AG04450 (cell line): ENCODE measurements at regions not wholly inside any gene's neighbourhood (a gene's known extent, or its start where the extent isn't known, plus 50 kb on each side); places are given as distances from the start of the nearest gene placed in this dataset.

Experiments
- CTCF ChIA-PET: fragments of 300-600, 350-600 bp; formaldehyde crosslinking; extraction: SDS; loops from one replicate; lab custom pipeline; 2022; ENCODE audit warnings: antibody characterized with exemption, inconsistent platforms; lab: Charles Lee
- POLR2A ChIA-PET: fragments of 350-600 bp; formaldehyde crosslinking; extraction: SDS; loops from one replicate; lab custom pipeline; 2021; ENCODE audit warnings: antibody characterized with exemption, inconsistent platforms; lab: Yijun Ruan, JAX
- DNase-seq: peaks from one replicate; pipeline ENCODE4 v3.0.0-alpha.2; 2011; ENCODE audit warnings: low read depth, low spot score
- H3K27ac ChIP-seq: one replicate; pipeline ENCODE4 v1.5.1; 2012; ENCODE audit warnings: low read depth, low read length, control low read depth
- H3K27me3 ChIP-seq: one replicate; pipeline ENCODE4 v1.6.0; 2012; ENCODE audit warnings: low read length; ENCODE audit not compliant: control insufficient read depth, insufficient read depth
- H3K4me3 ChIP-seq: 2 replicates; pipeline ENCODE4 v1.5.1; 2011; ENCODE audit warnings: mild to moderate bottlenecking, low read depth, low read length, control low read depth
- H3K9me3 ChIP-seq: 2 replicates; pipeline ENCODE4 v1.5.1; 2012; ENCODE audit warnings: low read length; ENCODE audit not compliant: control insufficient read depth, insufficient read depth
- CTCF ChIP-seq: IDR thresholded peaks from 2 replicates; pipeline ENCODE4 v1.5.1; 2011; ENCODE audit warnings: low read depth, low read length, control low read depth, inconsistent platforms

DNA sequence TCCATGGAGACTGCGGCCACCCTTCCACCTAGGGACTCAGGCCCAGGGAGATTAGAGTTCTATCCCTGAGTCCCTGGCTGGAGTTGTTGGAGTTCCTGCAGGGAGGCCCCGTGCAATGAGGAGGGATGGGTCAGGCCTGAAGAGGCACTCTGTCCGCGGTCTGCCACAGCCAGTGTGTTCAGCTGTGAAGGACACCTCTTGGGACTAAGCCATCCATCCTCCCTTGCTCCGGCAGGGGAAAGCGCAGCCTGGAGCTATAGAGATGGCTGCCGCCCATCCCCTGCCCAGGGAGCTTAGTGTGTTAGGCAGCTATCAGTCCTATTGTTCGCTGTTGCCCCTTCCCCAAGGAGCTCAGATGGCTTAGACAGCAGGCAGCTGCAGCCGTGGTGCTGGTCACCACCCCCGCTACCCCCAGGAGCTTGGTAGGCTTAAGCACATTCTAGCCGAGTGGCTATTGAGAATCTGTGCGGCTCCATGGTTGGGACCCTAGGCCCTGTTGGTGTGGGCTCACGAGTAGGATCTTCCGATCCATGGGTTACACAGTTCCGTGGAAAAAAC is 141.3 kb downstream of the CYB561 start:
- TF ChIP-seq CTCF, result no peak
- Histone ChIP-seq H3K4me3 (no peak overlapping the region), H3K9me3 (peaks cover 11% of the 10 kb centered on the region), H3K27ac (no peak overlapping the region), H3K27me3 (no peaks in the 10 kb centered on the region)
- POLR2A ChIA-PET, result no interaction called here
- CTCF ChIA-PET, result no interaction called here
- no peak for DNase-seq

DNA sequence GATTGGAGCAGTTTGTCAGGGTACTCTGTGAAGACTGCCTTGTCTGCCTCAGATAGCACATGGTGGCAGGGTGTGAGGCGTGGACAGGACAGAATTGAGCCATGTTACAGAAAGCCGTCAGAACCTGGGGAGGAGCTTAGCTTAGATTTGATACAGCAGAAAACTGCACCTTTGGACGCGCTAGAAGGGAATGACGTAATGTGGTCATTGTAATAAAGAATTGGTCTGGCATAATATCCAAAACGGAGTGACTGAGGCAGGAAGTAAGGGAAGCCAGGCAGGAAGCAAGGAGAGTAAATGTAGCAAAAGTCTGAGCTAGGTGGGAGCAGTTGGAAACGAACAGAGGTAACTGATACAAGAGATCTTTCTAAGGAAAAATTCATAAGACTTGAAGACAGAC is 140.2 kb downstream of the CYB561 start:
- Histone ChIP-seq H3K27ac (no peak overlapping the region), H3K4me3 (no peak overlapping the region), H3K27me3 (no peaks in the 10 kb centered on the region), H3K9me3 (peaks cover 11% of the 10 kb centered on the region)
- POLR2A ChIA-PET, result no interaction called here
- DNase-seq, result no peak
- CTCF ChIA-PET, result no interaction called here
- TF ChIP-seq CTCF, result no peak

DNA sequence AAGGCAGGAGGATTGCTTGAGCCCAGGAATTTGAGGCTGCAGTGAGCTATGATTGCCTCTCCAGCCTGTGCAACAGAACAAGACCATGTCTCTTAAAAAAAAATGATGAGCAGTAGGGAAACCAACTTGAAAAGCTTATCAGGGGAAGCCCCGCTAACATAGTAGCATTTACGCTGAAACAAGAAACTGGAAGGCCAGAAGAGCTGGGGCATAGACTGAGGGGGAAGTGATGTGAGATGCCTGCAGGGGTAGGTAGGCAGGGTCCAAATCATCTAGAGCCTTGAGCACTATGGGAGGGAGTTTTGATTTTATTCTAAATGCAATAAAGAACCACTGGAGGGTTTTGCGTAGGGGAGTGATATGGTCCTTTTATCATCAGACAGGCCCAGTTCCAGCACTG is 139.3 kb downstream of the CYB561 start:
- Histone ChIP-seq H3K27ac (no peak overlapping the region), H3K9me3 (peaks cover 11% of the 10 kb centered on the region), H3K4me3 (no peak overlapping the region), H3K27me3 (no peaks in the 10 kb centered on the region)
- ChIA-PET CTCF (no interaction called here), POLR2A (no interaction called here)
- no peak for TF ChIP-seq CTCF
- DNase-seq, result no peak

GRCh38 chr17:63308272-63308671 is 137.8 kb downstream of the CYB561 start:
- no peak for TF ChIP-seq CTCF
- Histone ChIP-seq H3K4me3 (no peak overlapping the region), H3K27me3 (no peaks in the 10 kb centered on the region), H3K27ac (no peak overlapping the region), H3K9me3 (peaks cover 6% of the 10 kb centered on the region; the same call in 1 of the 2 replicates)
- no peak for DNase-seq
- ChIA-PET POLR2A (no interaction called here), CTCF (no interaction called here)

GRCh38 chr17:63309021-63309420 is 137.1 kb downstream of the CYB561 start:
- Histone ChIP-seq H3K27ac (no peak overlapping the region), H3K27me3 (no peaks in the 10 kb centered on the region), H3K4me3 (no peak overlapping the region), H3K9me3 (peaks cover 6% of the 10 kb centered on the region; the same call in 1 of the 2 replicates)
- TF ChIP-seq CTCF, result no peak
- no peak for DNase-seq
- ChIA-PET POLR2A (no interaction called here), CTCF (no interaction called here)
